Activated CD8-positive, alpha-beta memory T cell treated with anti-CD3 and anti-CD28 coated beads for 24 hours (primary cell): ENCODE measurements at regions not wholly inside any gene's neighbourhood (a gene's known extent, or its start where the extent isn't known, plus 50 kb on each side); places are given as distances from the start of the nearest gene placed in this dataset.
"Not testable (repeated sequence)": the region's sequence is repeated elsewhere in the genome, so short reads cannot be mapped to it uniquely, and the experiment has no call there.

ENCODE experiments used
- DNase-seq: peaks from one replicate; pipeline ENCODE4 v3.0.0-alpha.2; 2020

- not testable (repeated sequence) for DNase-seq
Measured at GRCh38 chr11:67940440-67940839, 63.5 kb downstream of the UNC93B1 start.

GRCh38 chr11:67938964-67939363 lies 64.9 kb downstream of the UNC93B1 start:
- not testable (repeated sequence) for DNase-seq

DNA sequence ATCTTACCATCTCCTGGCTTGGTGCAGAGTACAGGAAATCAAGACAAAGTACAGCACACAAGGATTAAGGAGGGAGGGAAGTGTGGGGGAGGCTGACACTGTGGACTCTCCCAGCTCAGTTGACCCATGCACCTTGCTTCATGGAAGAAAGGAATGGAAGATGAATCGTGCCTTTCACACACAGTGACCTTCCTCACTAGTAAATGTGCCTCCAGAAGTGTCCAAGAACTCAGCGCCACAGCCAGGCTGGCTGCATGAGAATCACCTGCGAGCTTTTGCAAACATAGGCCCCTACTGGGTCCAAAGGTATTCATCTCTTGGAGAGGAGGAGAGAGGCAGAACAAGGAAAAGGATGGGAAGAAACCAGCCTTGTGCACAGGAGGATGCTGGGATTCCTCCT lies 65.5 kb downstream of the UNC93B1 start:
- not testable (repeated sequence) for DNase-seq

DNA sequence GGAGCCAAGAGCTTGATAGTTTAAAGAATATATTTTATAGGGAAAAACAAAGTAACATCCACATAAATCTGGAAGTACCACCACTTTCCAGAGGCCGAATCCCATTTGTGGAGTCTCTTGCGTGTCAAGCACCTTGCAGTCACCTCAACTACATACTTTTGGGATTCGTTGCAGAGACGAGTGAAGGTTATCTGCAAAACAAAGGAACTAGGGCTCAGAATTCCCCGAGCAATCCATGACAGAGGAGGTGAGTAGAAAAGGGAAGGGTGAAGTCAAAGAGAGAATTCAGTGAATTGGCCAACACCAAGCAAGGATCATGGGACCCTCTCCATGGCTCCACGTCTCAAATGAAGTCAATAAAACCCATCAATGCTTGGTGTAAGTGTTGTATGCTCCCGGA lies 80.3 kb downstream of the UNC93B1 start:
- DNase-seq = not testable (repeated sequence)

DNA sequence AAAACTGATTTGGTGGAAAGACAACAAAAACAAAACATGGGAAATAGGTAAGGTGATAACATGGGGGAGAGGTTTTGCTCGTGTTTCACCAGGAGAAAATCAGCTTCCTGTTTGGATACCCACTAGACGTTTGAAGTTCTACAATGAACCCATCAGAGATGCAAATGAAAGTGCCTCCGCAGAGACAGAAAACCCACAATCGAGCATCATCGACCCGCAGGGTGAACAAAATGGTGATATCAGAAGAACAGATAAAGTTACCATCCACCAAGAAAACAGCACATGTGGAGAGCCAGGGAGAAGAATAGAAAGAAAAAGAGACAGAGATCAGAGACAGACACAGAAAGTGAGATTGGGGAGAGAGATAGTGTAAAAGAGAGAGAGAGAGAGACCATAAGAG lies 83.4 kb downstream of the UNC93B1 start:
- DNase-seq = not testable (repeated sequence)

- DNase-seq = not testable (repeated sequence)
Measured at GRCh38 chr11:67912184-67912583, 91.7 kb downstream of the UNC93B1 start.

DNA sequence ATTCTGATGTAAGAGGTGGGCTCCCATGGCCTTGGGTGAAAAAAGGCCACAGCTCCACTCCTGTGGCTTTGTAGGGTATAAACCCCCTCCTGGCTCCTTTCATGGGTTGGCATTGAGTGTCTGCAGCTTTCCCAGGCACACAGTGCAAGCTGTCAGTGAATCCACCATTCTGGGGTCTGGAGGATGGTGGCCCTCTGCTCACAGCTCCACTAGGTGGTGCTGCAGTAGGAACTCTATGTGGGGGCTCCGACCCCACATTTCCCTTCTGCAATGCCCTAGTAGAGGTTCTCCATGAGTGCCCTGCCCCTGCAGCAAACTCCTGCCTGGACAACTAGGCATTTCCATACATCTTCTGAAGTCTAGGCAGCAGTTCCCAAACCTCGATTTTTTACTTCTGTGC lies 92.7 kb downstream of the UNC93B1 start:
- not testable (repeated sequence) for DNase-seq

DNA sequence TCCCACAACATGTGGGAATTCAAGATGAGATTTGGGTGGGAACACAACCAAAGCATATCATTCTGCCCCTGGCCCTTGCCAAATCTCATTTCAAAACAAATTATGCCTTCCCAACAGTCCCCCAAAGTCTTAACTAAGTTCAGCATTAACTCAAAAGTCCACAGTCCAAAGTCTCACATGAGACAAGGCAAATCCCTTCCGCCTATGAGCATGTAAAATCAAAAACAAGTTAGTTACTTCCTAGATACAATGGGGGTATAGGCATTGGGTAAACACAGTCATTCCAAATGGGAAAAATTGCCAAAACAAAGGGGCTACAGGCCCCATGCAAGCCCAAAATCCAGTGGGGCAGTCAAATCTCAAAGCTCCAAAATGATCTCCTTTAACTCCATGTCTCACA lies 93.1 kb downstream of the UNC93B1 start:
- DNase-seq = not testable (repeated sequence)

- DNase-seq = not testable (repeated sequence)
Measured at GRCh38 chr11:67906969-67907368, 96.9 kb downstream of the UNC93B1 start.

GRCh38 chr11:67899462-67899861 lies 104.4 kb downstream of the UNC93B1 start:
- not testable (repeated sequence) for DNase-seq

GRCh38 chr11:67893487-67893886 lies 110.4 kb downstream of the UNC93B1 start:
- not testable (repeated sequence) for DNase-seq

DNA sequence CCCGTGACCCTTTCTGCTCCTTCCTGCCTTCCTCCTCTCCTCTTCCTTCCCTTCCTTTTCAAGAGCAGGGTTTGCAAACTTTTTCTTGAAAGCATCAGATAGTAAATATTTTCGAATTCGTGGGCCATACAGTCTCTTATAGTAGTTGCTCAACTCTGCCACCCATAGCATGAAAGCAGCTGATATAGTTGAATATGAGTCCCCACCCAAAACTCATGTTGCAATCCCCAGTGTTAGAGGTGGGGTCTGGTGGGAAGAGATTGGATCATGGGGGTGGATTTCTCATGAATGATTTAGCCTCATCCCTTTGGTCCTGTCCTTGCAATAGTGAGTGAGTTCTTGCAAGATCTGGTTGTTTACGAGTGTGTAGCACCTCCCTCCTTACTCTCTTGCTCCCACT lies 114.3 kb downstream of the UNC93B1 start:
- DNase-seq = not testable (repeated sequence)

GRCh38 chr11:67888056-67888455 lies 115.8 kb downstream of the UNC93B1 start:
- not testable (repeated sequence) for DNase-seq

- DNase-seq = not testable (repeated sequence)
Measured at GRCh38 chr11:67886672-67887071, 117.2 kb downstream of the UNC93B1 start.

GRCh38 chr11:67886207-67886606 lies 117.7 kb downstream of the UNC93B1 start:
- not testable (repeated sequence) for DNase-seq

DNA sequence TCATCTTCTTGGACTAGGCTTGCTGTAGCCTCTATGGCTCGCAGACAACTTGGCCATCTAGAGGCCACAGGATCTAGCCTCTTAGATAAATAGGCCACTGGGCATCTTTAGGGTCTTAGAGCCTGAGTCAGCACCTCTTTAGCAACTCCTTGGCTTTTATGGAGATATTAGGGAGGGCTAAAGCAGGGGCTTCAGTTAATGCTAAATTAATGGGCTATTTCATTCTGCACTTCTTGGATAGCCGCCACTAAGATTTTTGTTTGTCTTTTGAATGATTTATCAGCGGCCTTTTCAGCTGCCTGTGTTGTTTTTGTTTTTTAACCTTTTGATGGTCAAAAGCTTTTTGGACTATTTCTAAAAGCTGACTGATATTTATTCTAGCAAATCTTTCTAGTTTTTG lies 118.3 kb downstream of the UNC93B1 start:
- not testable (repeated sequence) for DNase-seq

DNA sequence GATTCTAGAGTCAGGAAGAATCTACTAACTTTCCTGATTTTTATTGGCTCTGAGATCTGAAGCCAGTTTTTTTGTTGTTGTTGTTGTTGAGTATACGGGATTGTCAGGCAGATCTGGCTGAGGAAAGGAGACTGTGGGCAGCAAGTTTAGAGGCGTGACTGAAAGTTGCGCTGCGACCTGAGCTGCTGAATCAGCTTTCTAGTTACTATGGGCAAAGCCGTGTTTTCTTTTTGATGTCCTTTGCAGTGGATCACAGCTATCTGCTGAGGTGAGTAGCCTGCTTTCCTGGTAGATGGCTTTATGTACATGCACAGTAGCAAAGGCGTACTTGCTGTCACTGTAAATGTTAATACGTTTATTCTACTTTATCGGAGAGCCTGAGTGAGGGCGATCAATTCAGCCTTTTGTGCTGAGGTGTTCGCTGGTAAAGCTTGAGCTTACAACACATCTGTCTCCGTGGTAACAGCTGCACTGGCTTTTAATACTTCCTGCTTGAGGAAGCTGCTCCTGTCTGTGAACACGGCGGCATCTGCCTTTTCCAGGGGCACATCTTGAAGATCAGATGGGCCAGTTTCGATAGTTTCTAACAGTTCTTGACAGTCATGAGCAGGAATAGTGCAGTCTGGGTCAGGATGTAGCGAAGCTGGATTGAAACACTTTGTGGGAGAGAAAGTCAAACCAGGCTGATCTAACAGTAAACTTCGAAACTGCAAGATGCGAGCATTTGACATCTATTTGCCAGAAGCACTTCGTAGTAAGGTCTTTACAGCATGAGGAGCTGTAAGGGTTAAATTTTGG lies 118.9 kb downstream of the UNC93B1 start:
- not testable (repeated sequence) for DNase-seq

GRCh38 chr11:67884073-67884757 lies 119.7 kb downstream of the UNC93B1 start:
- DNase-seq = not testable (repeated sequence)

- DNase-seq = not testable (repeated sequence)
Measured at GRCh38 chr11:67882304-67882703, 121.6 kb downstream of the UNC93B1 start.

DNA sequence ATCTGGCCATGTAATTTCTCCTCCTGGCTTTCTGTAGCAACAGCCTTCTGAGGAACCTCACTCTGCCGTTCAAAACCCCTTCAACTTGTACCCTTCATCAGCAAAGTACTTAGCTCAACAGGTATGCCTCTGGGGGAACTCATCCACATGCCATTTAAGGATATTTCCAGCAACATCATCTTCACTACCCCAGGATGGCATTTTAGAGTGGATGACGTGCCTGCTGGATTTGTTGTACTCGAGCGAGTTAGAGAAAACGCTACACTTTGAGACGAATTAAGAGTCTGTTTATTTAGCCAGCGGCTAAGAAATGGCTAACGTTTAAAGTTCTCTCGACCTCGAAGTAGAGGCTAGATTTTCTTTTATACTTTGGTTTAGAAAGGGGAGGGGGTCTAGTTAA lies 122.1 kb downstream of the UNC93B1 start:
- not testable (repeated sequence) for DNase-seq

DNA sequence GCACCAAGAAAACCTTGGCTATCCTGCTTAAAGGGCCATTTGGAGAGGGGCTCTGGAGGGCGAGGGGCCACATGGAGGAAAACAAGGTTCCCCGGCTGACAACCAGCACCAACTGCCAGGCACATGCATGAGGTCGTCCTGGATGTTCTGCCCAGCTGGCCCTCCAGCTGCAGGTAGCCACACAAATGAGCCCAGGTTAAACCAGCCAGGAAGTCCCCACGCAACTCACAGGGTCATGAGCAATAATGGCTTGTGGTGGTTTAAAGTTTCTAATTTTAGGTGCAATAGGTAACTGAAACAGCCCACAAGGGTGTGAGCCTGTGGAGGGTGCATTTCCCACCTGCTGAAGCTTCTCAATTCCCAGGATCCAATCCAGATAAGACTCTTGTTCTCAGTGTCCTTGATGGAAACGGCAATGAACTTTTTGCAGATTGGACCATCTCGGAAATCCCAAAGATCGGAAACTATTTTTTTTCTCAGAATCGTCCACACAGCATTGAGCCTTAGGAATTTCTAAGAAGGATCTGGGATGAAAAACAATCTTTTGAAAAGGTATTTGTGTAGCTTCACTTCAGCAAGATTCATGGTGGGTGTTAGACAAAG lies 123.2 kb downstream of the UNC93B1 start:
- DNase-seq = not testable (repeated sequence)

DNA sequence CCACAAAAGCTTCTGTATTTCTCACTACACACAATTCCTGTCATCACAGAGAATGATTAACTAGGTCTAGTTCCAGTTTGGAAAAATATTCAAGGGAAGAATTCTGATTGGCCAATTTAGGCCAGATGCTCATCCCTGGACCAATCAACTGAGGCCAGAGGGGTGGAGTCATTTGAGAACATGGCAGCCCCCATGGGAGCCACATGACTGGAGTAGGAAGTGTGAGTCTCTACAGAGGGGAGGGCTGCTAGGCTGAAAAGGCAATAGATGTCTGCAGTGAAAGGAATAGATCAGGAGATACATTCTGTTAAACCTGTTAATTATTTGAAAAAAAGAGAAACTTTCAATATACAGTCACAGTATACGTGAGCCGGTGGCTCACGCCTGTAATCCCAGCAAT lies 125.2 kb downstream of the UNC93B1 start:
- DNase-seq = not testable (repeated sequence)

- not testable (repeated sequence) for DNase-seq
Measured at GRCh38 chr11:67877316-67877715, 126.6 kb downstream of the UNC93B1 start.

GRCh38 chr11:67873223-67873622 lies 130.7 kb downstream of the UNC93B1 start:
- DNase-seq = not testable (repeated sequence)
